ENCODE measurements at regions not wholly inside any gene's neighbourhood (a gene's known extent, or its start where the extent isn't known, plus 50 kb on each side); places are given as distances from the start of the nearest gene placed in this dataset.

- TF ChIP-seq, protein P1, sequence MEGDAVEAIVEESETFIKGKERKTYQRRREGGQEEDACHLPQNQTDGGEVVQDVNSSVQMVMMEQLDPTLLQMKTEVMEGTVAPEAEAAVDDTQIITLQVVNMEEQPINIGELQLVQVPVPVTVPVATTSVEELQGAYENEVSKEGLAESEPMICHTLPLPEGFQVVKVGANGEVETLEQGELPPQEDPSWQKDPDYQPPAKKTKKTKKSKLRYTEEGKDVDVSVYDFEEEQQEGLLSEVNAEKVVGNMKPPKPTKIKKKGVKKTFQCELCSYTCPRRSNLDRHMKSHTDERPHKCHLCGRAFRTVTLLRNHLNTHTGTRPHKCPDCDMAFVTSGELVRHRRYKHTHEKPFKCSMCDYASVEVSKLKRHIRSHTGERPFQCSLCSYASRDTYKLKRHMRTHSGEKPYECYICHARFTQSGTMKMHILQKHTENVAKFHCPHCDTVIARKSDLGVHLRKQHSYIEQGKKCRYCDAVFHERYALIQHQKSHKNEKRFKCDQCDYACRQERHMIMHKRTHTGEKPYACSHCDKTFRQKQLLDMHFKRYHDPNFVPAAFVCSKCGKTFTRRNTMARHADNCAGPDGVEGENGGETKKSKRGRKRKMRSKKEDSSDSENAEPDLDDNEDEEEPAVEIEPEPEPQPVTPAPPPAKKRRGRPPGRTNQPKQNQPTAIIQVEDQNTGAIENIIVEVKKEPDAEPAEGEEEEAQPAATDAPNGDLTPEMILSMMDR (IDR thresholded peaks at IDR 0.05) = no peak
- no peak for TF ChIP-seq POLR2A (IDR thresholded peaks at IDR 0.05)
Measured at GRCh38 chr10:105908701-105909100, 1255.8 kb downstream of the SORCS1 start.

Data from lower leg skin (tissue), 3 donors.